ENCODE measurements at regions not wholly inside any gene's neighbourhood (a gene's known extent, or its start where the extent isn't known, plus 50 kb on each side); places are given as distances from the start of the nearest gene placed in this dataset.

DNA sequence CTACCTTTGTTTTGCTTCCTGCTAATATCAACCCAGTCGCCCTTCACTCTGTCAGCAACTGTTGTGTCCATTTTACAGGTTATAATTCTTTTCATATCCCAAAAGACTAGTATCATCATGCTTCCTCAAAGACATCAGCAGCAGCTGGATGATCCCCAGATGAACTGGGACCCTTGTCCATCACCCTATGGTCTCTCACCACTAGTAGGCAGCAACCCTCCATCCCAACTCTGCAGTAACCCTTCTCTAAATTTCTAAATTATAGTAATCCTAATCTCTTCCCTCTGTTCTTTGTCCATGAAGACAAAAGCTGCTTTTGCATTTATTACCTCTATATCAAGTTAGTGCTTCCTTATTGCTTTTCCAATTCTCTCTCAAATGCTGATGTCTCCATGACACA lies 1025.8 kb downstream of the FAM181B start:
- Histone ChIP-seq H3K9me3 (ENCODE audit: control insufficient read depth, insufficient read depth, low read length) (no peaks in the 10 kb centered on the region), H3K36me3 (ENCODE audit: insufficient read depth, low read length) (no peaks in the 10 kb centered on the region), H3K4me1 (ENCODE audit: insufficient read depth, low read length) (no peaks in the 10 kb centered on the region), H3K9ac (ENCODE audit: low read depth, low read length) (no peak overlapping the region)

DNA sequence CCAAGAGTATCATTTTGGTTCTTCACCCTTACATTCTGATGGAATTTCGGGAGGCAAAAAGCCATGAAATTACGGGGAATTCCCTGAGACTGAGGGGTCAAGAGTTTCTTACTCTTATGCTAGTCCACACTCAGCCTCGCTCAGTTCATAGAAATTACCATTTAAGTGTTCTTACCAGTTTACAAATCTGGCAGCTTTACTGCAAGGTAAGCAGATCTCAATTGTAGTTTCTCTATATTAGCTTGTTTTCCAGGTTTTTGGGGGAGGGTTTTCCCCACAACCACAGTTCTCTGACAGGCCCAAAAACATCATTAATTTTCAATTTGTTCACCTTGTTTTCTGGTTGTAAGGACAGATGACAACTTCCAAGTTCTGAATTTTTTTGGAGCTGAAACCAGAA lies 1028.4 kb downstream of the FAM181B start:
- Histone ChIP-seq H3K9me3 (ENCODE audit: control insufficient read depth, insufficient read depth, low read length) (no peaks in the 10 kb centered on the region), H3K36me3 (ENCODE audit: insufficient read depth, low read length) (no peaks in the 10 kb centered on the region), H3K9ac (ENCODE audit: low read depth, low read length) (no peak overlapping the region), H3K4me1 (ENCODE audit: insufficient read depth, low read length) (no peaks in the 10 kb centered on the region)

DNA sequence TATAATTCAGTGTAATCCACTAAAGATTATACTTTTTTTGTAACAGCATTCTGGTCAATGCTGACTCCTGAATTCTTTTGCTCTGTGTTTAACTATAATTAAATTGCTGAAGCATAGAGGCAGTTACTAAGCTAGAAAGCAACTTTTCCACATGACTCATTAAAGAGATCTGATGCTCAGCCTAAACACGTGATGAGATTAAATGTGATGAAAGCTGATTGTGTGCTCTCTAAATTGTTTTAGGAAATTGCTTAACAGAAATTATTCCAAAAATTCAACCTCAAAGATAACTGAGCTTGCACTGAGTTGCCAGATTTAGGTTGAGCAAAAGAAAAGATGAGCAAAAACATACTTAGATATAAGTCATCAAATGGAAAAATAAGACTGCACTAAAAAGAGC lies 1033.6 kb downstream of the FAM181B start:
- peaks cover 2% of the 10 kb centered on the region; the same call in 1 of the 2 replicates for H3K9me3 ChIP-seq (ENCODE audit: control insufficient read depth, insufficient read depth, low read length)
- H3K36me3 ChIP-seq (ENCODE audit: insufficient read depth, low read length), result no peaks in the 10 kb centered on the region
- H3K4me1 ChIP-seq (ENCODE audit: insufficient read depth, low read length), result no peaks in the 10 kb centered on the region
- no peak overlapping the region for H3K9ac ChIP-seq (ENCODE audit: low read depth, low read length)

DNA sequence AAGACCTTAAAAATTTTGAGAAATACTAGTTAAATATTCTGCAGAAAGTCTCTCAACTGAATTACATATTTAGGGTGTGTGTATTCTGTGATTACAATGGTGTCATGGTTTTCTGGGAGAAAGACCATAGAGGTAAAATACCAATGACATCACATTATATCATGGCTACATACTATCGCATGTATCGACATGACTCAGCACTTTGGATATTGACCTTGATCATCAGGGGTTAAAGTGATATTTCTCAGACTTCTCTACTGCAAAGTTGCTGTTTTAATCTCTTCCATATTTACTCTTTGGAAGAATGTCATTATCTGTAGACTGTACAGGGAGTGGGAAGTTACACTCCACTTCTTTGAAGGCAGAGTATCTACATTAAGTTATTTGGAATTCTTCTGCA lies 1046.6 kb downstream of the FAM181B start:
- Histone ChIP-seq H3K9ac (ENCODE audit: low read depth, low read length) (no peak overlapping the region), H3K9me3 (ENCODE audit: control insufficient read depth, insufficient read depth, low read length) (no peaks in the 10 kb centered on the region), H3K4me1 (ENCODE audit: insufficient read depth, low read length) (no peaks in the 10 kb centered on the region), H3K36me3 (ENCODE audit: insufficient read depth, low read length) (no peaks in the 10 kb centered on the region)

DNA sequence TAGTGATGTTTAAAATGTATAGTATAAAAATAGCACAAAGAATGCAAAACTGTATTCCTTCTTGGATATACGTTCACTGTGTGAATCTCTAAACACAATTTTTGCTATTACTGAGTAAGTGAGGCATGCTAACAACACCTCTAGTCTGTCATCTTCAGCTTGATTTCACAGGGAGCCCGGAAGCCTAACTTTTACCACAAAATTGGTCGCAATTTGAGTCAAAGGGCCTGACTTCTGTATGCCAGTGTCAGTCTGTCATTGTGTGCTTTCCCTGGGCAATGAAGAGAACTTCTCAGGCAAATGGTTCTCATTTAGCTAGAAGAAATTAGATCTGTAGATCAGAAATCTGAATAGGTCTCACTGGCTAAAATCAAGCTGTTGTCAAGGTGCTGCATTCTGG lies 1059.5 kb downstream of the FAM181B start:
- no peak overlapping the region for H3K9ac ChIP-seq (ENCODE audit: low read depth, low read length)
- no peaks in the 10 kb centered on the region for H3K36me3 ChIP-seq (ENCODE audit: insufficient read depth, low read length)
- no peaks in the 10 kb centered on the region for H3K9me3 ChIP-seq (ENCODE audit: control insufficient read depth, insufficient read depth, low read length)
- no peaks in the 10 kb centered on the region for H3K4me1 ChIP-seq (ENCODE audit: insufficient read depth, low read length)

DNA sequence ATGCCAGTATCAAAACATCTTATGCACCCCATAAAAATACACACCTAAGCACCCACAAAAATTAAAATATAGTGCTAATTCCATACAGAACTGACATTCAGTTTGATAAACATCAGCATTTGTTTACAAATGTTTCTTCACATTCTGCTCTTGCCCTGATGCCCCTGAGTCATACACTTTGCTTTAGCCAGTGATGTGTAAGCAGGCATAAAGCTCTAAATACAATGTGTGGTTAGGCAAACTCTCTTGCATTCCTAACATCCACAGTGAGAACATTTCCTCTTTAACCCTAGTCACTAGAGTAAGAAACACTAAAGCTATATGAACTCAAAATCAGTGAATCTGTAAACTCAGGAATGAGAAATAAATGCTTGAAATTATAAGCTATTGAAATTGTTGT lies 1060.7 kb downstream of the FAM181B start:
- H3K9ac ChIP-seq (ENCODE audit: low read depth, low read length), result no peak overlapping the region
- no peaks in the 10 kb centered on the region for H3K4me1 ChIP-seq (ENCODE audit: insufficient read depth, low read length)
- no peaks in the 10 kb centered on the region for H3K36me3 ChIP-seq (ENCODE audit: insufficient read depth, low read length)
- no peaks in the 10 kb centered on the region for H3K9me3 ChIP-seq (ENCODE audit: control insufficient read depth, insufficient read depth, low read length)

DNA sequence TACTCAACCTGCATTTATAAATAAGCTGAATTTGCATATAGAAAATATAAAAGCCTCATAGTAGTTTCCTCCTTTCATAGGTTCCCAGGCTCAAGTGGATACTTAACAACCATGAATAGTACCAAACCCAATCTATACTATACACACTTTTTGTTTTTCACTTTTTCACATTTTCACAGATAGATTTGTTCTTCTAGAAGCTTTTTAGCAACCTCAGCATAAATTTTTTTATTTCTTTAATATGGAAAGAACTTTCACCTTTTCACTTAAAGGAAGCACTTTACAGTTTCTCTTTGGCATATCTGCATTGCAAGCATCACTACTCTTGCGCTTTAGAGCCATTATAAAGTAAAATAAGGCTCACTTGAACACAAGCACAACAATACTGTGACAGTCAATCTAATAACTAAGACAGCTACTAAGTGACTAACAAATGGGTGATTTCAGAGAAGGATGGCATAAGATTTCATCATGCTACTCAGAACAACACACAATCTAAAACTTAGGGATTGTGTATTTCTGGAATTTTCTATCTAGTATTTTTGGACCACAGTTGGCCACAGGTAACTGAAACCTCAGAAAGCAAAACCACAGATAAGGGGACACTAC lies 1063.6 kb downstream of the FAM181B start:
- H3K9ac ChIP-seq (ENCODE audit: low read depth, low read length), result no peak overlapping the region
- H3K9me3 ChIP-seq (ENCODE audit: control insufficient read depth, insufficient read depth, low read length), result no peaks in the 10 kb centered on the region

DNA sequence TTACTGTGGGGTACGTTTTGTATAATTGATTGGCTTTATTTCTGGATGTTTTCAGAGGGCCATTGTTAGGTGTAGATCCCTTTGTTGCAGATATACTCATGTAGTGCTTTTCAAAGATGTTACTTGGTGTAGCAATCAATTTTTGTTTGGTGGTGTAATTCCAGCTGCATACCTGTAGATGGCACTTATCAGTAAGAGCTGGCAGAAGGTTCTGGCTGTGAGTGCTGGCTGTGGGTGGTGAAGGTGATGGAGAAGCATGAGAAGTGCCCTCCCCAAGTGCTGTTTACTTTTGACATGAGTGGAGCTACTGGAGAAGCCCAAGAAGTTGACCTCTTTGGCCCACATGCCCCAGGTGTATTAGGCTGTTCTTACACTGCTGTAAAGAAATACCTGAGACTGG lies 1074.9 kb downstream of the FAM181B start:
- Histone ChIP-seq H3K36me3 (ENCODE audit: insufficient read depth, low read length) (no peaks in the 10 kb centered on the region), H3K9me3 (ENCODE audit: control insufficient read depth, insufficient read depth, low read length) (no peaks in the 10 kb centered on the region), H3K9ac (ENCODE audit: low read depth, low read length) (no peak overlapping the region), H3K4me1 (ENCODE audit: insufficient read depth, low read length) (no peaks in the 10 kb centered on the region)

More for the DNA sequence above, 1063.6 kb downstream of the FAM181B start:
- Histone ChIP-seq H3K36me3 (ENCODE audit: insufficient read depth, low read length) (no peaks in the 10 kb centered on the region), H3K4me1 (ENCODE audit: insufficient read depth, low read length) (no peaks in the 10 kb centered on the region)

DNA sequence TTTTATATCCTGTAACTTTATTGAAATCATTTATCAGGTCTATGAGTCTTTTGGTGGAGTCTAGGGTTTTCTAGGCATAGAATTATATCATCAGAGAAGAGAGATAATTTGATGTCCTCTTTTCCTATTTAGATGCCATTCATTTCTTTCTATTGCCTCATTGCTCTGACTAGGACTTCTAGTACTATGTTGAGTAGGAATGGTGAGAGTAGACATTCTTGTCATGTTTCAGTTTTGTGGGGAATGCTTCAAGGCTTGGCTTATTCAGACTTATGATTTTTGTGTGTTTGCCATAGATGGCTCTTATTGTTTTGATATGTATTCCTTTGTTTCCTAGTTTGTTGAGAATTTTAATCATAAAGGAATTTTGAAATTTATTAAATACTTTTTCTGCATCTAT lies 1078.3 kb downstream of the FAM181B start:
- Histone ChIP-seq H3K36me3 (ENCODE audit: insufficient read depth, low read length) (no peaks in the 10 kb centered on the region), H3K4me1 (ENCODE audit: insufficient read depth, low read length) (no peaks in the 10 kb centered on the region)

DNA sequence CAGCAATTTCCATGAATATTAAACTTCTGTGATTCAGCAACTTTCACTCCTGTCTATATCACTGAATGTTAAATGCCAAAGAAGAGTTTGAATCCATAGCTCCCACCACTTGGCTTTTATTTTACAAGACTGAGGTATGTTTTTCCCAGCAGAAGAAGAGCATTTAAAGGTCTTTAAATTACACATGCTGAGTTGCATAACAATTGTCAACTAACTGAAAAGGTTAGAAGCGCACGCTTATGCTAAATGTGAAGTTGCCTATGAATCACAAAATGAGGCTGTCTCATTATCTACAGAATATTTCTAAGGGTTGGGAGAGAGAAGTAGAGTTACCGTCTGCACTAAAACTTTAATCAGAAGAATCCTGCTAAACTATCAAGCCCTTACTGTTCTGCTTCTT lies 1086.3 kb downstream of the FAM181B start:
- H3K36me3 ChIP-seq (ENCODE audit: insufficient read depth, low read length), result no peaks in the 10 kb centered on the region
- no peak overlapping the region for H3K9ac ChIP-seq (ENCODE audit: low read depth, low read length)
- no peaks in the 10 kb centered on the region for H3K4me1 ChIP-seq (ENCODE audit: insufficient read depth, low read length)
- H3K9me3 ChIP-seq (ENCODE audit: control insufficient read depth, insufficient read depth, low read length), result no peaks in the 10 kb centered on the region

More for the DNA sequence above, 1078.3 kb downstream of the FAM181B start:
- no peak overlapping the region for H3K9ac ChIP-seq (ENCODE audit: low read depth, low read length)
- no peaks in the 10 kb centered on the region for H3K9me3 ChIP-seq (ENCODE audit: control insufficient read depth, insufficient read depth, low read length)

DNA sequence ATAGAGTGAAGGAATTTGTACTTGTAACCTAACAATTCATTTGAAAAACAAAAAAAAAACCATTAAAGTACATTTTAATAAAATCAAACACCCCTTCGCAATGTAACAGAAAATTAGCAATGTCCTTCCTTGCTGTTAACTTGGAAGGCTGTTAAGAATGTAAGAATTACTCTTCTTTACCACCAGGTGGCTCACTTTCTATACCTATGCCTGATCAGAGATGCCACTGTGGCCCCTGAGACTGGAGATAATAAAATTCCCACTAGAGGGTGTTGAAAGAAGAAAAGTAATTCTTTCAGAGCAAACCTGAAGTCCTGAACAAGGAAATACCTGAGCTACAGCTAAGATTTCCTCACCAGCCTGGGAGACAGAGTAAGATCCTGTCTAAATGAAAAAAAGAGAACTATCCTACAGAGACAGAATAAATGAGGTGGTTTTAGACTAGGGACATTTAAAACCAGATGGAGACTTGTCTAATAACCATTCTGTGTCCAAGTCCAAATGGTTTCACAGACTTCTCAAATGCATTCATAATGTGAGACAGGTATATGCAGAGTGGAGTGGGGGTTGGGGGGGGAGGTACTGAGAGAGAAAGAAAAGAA lies 1089.3 kb downstream of the FAM181B start:
- Histone ChIP-seq H3K9ac (ENCODE audit: low read depth, low read length) (no peak overlapping the region), H3K4me1 (ENCODE audit: insufficient read depth, low read length) (no peaks in the 10 kb centered on the region), H3K36me3 (ENCODE audit: insufficient read depth, low read length) (no peaks in the 10 kb centered on the region), H3K9me3 (ENCODE audit: control insufficient read depth, insufficient read depth, low read length) (no peaks in the 10 kb centered on the region)

DNA sequence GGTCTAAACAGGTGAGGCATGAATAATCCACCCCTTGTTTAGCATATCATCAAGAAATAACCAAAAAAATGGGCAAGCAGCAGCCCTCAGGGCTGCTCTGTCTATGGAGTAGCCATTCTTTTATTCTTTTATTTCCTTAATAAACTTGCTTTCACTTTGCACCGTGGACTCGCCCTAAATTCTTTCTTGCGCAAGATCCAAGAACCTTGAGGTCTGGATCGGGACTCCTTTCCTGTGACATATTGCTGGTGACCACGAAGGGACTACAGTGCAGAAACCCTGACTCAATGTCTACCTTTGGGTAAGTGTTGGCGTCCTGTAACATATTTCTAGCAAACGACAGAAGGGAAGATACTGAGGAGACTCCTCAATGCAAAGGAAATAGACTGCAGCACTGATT lies 1099.2 kb downstream of the FAM181B start:
- Histone ChIP-seq H3K4me1 (ENCODE audit: insufficient read depth, low read length) (no peaks in the 10 kb centered on the region), H3K9ac (ENCODE audit: low read depth, low read length) (no peak overlapping the region), H3K36me3 (ENCODE audit: insufficient read depth, low read length) (no peaks in the 10 kb centered on the region), H3K9me3 (ENCODE audit: control insufficient read depth, insufficient read depth, low read length) (no peaks in the 10 kb centered on the region; the same call in 1 of the 2 replicates)

DNA sequence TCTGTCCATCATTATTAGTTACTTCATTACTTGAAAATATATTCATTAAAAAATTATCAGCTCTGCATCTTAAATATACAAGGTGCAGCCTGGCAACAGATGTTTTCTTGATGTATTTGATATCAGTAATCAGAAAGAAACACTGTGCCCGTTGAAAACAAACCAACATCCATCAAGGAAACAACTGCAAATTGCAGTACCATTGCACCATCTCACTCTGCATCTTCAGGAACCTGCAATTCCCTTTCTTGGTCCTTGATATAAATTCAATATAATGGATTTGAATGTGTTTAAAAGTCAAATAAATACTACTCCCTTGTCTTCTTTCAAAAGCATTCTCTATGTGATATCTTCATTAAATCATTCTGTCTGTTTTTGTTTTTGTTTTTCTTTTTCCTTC lies 1131.2 kb downstream of the FAM181B start:
- no peaks in the 10 kb centered on the region for H3K36me3 ChIP-seq (ENCODE audit: insufficient read depth, low read length)
- no peaks in the 10 kb centered on the region for H3K9me3 ChIP-seq (ENCODE audit: control insufficient read depth, insufficient read depth, low read length)
- no peak overlapping the region for H3K9ac ChIP-seq (ENCODE audit: low read depth, low read length)
- H3K4me1 ChIP-seq (ENCODE audit: insufficient read depth, low read length), result no peaks in the 10 kb centered on the region

DNA sequence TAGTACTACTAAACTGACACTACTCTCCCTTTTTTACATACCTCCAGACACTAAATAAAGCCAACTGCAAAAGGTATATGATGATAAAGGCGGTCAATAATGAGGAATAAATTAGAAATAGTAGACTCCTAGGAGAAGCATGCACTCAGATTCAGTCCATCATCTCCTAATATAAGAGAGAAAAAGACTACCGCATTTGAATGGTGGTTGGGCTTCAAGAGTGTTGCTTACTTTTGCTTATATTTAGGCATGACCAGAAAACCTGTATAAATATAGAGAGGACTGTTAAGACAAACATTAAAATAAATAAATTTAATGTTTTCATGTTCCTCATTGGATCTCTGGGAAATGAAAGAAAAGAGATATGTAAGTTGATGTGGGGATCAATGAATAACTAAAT lies 1137.0 kb downstream of the FAM181B start:
- Histone ChIP-seq H3K9ac (ENCODE audit: low read depth, low read length) (no peak overlapping the region), H3K36me3 (ENCODE audit: insufficient read depth, low read length) (no peaks in the 10 kb centered on the region), H3K4me1 (ENCODE audit: insufficient read depth, low read length) (no peaks in the 10 kb centered on the region), H3K9me3 (ENCODE audit: control insufficient read depth, insufficient read depth, low read length) (no peaks in the 10 kb centered on the region)

DNA sequence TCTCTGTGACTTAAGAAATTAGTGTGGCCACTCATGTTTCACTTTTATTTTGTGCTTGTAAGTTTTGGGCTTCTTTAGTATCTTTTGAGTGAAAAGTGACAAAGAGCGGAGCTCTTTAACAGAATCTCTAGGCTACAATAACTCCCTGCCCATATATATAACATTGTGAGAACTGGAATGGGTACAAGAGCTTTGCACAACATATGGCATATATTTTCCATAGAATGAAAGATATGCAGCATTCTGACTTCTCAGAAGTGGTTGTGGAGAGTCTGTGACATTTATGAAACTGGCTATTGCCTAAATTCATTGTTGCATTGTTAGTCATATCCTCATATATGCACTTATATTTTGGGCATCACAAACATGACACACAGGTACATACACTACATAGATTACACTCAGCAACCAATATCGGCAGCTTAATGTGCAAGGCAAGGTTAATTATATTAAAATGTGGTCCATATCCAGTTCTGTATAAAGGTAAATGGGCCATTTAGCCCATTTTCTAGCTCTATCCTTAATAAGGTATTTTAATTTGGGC lies 1148.2 kb downstream of the FAM181B start:
- H3K36me3 ChIP-seq (ENCODE audit: insufficient read depth, low read length), result no peaks in the 10 kb centered on the region
- H3K9me3 ChIP-seq (ENCODE audit: control insufficient read depth, insufficient read depth, low read length), result no peaks in the 10 kb centered on the region
- no peak overlapping the region for H3K9ac ChIP-seq (ENCODE audit: low read depth, low read length)
- no peaks in the 10 kb centered on the region for H3K4me1 ChIP-seq (ENCODE audit: insufficient read depth, low read length)

Data from ES-I3 (cell line).